ENCODE measurements at regions not wholly inside any gene's neighbourhood (a gene's known extent, or its start where the extent isn't known, plus 50 kb on each side); places are given as distances from the start of the nearest gene placed in this dataset.

DNA sequence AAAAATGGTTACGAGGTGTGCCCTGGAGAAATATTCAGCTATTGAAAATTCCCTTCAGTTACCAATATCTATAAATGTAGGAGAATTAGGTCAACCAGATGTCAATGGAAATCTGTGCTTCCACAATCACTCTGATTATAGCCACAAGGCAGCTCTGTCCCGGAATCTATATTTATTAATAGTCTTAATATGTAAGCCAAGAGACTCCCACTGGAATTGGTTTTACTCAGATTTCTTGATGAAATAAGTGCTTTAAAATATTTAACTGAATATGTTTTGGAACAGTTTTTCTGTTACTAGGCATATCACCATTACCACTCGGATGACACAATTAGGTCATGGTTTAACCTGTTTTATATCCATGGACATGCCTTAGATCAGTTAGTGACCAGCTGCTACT, 169.6 kb downstream of the POM121L12 start:
- TF ChIP-seq, protein P1, sequence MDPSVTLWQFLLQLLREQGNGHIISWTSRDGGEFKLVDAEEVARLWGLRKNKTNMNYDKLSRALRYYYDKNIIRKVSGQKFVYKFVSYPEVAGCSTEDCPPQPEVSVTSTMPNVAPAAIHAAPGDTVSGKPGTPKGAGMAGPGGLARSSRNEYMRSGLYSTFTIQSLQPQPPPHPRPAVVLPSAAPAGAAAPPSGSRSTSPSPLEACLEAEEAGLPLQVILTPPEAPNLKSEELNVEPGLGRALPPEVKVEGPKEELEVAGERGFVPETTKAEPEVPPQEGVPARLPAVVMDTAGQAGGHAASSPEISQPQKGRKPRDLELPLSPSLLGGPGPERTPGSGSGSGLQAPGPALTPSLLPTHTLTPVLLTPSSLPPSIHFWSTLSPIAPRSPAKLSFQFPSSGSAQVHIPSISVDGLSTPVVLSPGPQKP (IDR thresholded peaks at IDR 0.05; ENCODE audit: low read depth, low read length): no peak
- no peak for TF ChIP-seq KDM1A (IDR thresholded peaks at IDR 0.05; ENCODE audit: low read depth)
- TF ChIP-seq, protein P2, sequence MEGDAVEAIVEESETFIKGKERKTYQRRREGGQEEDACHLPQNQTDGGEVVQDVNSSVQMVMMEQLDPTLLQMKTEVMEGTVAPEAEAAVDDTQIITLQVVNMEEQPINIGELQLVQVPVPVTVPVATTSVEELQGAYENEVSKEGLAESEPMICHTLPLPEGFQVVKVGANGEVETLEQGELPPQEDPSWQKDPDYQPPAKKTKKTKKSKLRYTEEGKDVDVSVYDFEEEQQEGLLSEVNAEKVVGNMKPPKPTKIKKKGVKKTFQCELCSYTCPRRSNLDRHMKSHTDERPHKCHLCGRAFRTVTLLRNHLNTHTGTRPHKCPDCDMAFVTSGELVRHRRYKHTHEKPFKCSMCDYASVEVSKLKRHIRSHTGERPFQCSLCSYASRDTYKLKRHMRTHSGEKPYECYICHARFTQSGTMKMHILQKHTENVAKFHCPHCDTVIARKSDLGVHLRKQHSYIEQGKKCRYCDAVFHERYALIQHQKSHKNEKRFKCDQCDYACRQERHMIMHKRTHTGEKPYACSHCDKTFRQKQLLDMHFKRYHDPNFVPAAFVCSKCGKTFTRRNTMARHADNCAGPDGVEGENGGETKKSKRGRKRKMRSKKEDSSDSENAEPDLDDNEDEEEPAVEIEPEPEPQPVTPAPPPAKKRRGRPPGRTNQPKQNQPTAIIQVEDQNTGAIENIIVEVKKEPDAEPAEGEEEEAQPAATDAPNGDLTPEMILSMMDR (IDR thresholded peaks at IDR 0.05): no peak
- no peak for TF ChIP-seq CHD2 (IDR thresholded peaks at IDR 0.05; ENCODE audit: low read length, partially characterized antibody)
- TF ChIP-seq EP300 (IDR thresholded peaks at IDR 0.05): no peak
- no peak for TF ChIP-seq SREBF2 (IDR thresholded peaks at IDR 0.05)
- TF ChIP-seq PHF8 (IDR thresholded peaks at IDR 0.05; ENCODE audit: borderline replicate concordance, low read depth): no peak
- TF ChIP-seq NPAS2 (CRISPR knock-in tag; IDR thresholded peaks at IDR 0.05; ENCODE audit: borderline replicate concordance): no peak
- TF ChIP-seq NFE2L2 (conservative IDR thresholded peaks at IDR 0.05; ENCODE audit: low read length): no peak
- TF ChIP-seq POLR2AphosphoS2 (conservative IDR thresholded peaks at IDR 0.05; ENCODE audit: low read length): no peak
- TF ChIP-seq, protein P3, sequence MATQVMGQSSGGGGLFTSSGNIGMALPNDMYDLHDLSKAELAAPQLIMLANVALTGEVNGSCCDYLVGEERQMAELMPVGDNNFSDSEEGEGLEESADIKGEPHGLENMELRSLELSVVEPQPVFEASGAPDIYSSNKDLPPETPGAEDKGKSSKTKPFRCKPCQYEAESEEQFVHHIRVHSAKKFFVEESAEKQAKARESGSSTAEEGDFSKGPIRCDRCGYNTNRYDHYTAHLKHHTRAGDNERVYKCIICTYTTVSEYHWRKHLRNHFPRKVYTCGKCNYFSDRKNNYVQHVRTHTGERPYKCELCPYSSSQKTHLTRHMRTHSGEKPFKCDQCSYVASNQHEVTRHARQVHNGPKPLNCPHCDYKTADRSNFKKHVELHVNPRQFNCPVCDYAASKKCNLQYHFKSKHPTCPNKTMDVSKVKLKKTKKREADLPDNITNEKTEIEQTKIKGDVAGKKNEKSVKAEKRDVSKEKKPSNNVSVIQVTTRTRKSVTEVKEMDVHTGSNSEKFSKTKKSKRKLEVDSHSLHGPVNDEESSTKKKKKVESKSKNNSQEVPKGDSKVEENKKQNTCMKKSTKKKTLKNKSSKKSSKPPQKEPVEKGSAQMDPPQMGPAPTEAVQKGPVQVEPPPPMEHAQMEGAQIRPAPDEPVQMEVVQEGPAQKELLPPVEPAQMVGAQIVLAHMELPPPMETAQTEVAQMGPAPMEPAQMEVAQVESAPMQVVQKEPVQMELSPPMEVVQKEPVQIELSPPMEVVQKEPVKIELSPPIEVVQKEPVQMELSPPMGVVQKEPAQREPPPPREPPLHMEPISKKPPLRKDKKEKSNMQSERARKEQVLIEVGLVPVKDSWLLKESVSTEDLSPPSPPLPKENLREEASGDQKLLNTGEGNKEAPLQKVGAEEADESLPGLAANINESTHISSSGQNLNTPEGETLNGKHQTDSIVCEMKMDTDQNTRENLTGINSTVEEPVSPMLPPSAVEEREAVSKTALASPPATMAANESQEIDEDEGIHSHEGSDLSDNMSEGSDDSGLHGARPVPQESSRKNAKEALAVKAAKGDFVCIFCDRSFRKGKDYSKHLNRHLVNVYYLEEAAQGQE (IDR thresholded peaks at IDR 0.05): no peak
- no peak for TF ChIP-seq RARB (CRISPR knock-in tag; IDR thresholded peaks at IDR 0.05)
- TF ChIP-seq POLR2A (IDR thresholded peaks at IDR 0.05; ENCODE audit: low read length): no peak
- no peak for TF ChIP-seq RAD21 (conservative IDR thresholded peaks at IDR 0.05 in 1 of 2, IDR thresholded peaks at IDR 0.05 in 1 of 2)
